DOHH2 (cell line): ENCODE measurements at regions not wholly inside any gene's neighbourhood (a gene's known extent, or its start where the extent isn't known, plus 50 kb on each side); places are given as distances from the start of the nearest gene placed in this dataset.

ENCODE experiments used
- H3F3A ChIP-seq: fragments of 200-600 bp; sonication (generic), shearing (Covaris generic); 2 replicates; pipeline ENCODE4 v1.6.0; 2016; ENCODE audit warnings: antibody characterized with exemption, mild to moderate bottlenecking; ENCODE audit not compliant: control insufficient read depth, insufficient read depth
- H3K27ac ChIP-seq: fragments of 200-600 bp; sonication (generic); 2 replicates; pipeline ENCODE4 v1.5.1; 2014; ENCODE audit warnings: low read depth, mild to moderate bottlenecking, low read length, moderate library complexity
- H3K27me3 ChIP-seq: fragments of 200-600 bp; sonication (generic); 2 replicates; pipeline ENCODE4 v1.6.1; 2014; ENCODE audit warnings: mild to moderate bottlenecking, low read length, mixed read lengths; ENCODE audit not compliant: control insufficient read depth
- H3K36me3 ChIP-seq: fragments of 200-600 bp; sonication (generic); 2 replicates; pipeline ENCODE4 v1.6.1; 2014; ENCODE audit warnings: mild to moderate bottlenecking, low read length, moderate library complexity, mixed read lengths; ENCODE audit not compliant: control insufficient read depth
- H3K4me1 ChIP-seq: fragments of 200-600 bp; sonication (generic); 2 replicates; pipeline ENCODE4 v1.6.1; 2014; ENCODE audit warnings: mild to moderate bottlenecking, low read length, mixed read lengths; ENCODE audit not compliant: control insufficient read depth
- H3K4me2 ChIP-seq: fragments of 200-600 bp; sonication (generic); 2 replicates; pipeline ENCODE4 v1.6.0; 2014; ENCODE audit warnings: mild to moderate bottlenecking, low read length, moderate library complexity
- H3K4me3 ChIP-seq: fragments of 200-600 bp; sonication (generic); 2 replicates; pipeline ENCODE4 v1.5.1; 2014; ENCODE audit warnings: mild to moderate bottlenecking, low read length, mixed read lengths
- H3K79me2 ChIP-seq: fragments of 200-600 bp; sonication (generic); 2 replicates; pipeline ENCODE4 v1.6.1; 2014; ENCODE audit warnings: mild to moderate bottlenecking, low read length, mixed read lengths; ENCODE audit not compliant: control insufficient read depth
- H3K9me2 ChIP-seq: fragments of 200-600 bp; sonication (generic); replicated peaks from 2 replicates; pipeline ENCODE4 v1.6.1; 2014; ENCODE audit warnings: mild to moderate bottlenecking, low read length, mixed read lengths; ENCODE audit not compliant: control insufficient read depth
- H3K9me3 ChIP-seq: fragments of 200-600 bp; sonication (generic); 2 replicates; pipeline ENCODE4 v1.6.1; 2014; ENCODE audit warnings: antibody characterized with exemption, low read length, mixed read lengths; ENCODE audit not compliant: control insufficient read depth, insufficient read depth
- H4K20me1 ChIP-seq: fragments of 200-600 bp; sonication (generic); 2 replicates; pipeline ENCODE4 v1.6.0; 2014; ENCODE audit warnings: low read depth, mild to moderate bottlenecking, antibody characterized with exemption, low read length, moderate library complexity; ENCODE audit not compliant: control insufficient read depth, insufficient read depth
- EZH2phosphoT487 ChIP-seq: fragments of 200-600 bp; sonication (generic); IDR thresholded peaks from 2 replicates; pipeline ENCODE4 v1.6.1; 2017; ENCODE audit warnings: borderline replicate concordance, mild to moderate bottlenecking, antibody characterized with exemption, low read length, moderate library complexity, mixed read lengths
- TF ChIP-seq, protein P1 (sequence below): fragments of 200-600 bp; sonication (generic); IDR thresholded peaks from one replicate; pipeline ENCODE4 v1.5.1; 2014; ENCODE audit warnings: antibody characterized with exemption, mild to moderate bottlenecking, low read depth, low read length; ENCODE audit not compliant: poor library complexity, severe bottlenecking

DNA sequence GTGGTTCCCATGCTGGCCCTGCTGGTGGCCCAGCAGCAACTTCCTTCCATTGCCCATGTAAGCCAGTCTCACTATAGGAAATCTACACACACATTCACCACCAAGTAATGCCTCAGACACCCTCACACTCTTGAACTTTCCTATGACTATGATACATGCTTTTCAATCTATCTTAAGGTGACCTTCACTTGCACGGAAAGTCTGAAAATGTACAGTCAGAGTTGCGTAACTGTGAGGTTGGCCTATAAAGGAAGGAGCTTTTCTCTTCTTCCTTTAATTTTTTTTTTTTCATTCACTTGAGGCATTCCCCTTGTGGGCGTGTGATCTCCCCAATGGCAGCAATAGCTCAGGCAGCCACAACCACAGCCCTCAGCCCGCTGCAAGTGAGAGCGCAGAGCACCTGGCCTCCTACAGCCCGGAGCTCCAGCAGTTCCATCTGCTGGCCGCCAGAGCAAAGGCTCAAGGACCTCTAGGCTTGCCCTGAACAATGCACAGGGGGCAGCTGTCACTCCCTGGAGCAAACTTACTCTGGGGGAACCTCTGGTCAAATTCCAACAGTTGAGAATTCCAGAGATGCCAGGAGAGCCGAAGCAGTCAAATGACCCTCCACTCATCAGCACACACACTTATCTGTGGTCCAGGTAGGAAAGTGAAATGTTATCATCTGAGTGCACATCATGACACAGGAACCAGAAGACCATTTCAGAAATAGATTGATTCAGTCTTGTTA, 123.1 kb upstream of the ADO start:
- Histone ChIP-seq H3K9me2 (no peaks in the 10 kb centered on the region), H3K4me2 (peak overlapping the region; percentile 3; the same call in 1 of the 2 replicates), H3K36me3 (no peaks in the 10 kb centered on the region), H3K4me1 (peaks cover 20% of the 10 kb centered on the region), H3F3A (peaks cover 4% of the 10 kb centered on the region; the same call in 1 of the 2 replicates), H3K79me2 (no peaks in the 10 kb centered on the region), H3K9me3 (no peaks in the 10 kb centered on the region), H3K4me3 (no peak overlapping the region), H3K27ac (no peak overlapping the region), H4K20me1 (no peaks in the 10 kb centered on the region), H3K27me3 (no peaks in the 10 kb centered on the region)
- no peak for TF ChIP-seq EZH2phosphoT487
- TF ChIP-seq, protein P1, sequence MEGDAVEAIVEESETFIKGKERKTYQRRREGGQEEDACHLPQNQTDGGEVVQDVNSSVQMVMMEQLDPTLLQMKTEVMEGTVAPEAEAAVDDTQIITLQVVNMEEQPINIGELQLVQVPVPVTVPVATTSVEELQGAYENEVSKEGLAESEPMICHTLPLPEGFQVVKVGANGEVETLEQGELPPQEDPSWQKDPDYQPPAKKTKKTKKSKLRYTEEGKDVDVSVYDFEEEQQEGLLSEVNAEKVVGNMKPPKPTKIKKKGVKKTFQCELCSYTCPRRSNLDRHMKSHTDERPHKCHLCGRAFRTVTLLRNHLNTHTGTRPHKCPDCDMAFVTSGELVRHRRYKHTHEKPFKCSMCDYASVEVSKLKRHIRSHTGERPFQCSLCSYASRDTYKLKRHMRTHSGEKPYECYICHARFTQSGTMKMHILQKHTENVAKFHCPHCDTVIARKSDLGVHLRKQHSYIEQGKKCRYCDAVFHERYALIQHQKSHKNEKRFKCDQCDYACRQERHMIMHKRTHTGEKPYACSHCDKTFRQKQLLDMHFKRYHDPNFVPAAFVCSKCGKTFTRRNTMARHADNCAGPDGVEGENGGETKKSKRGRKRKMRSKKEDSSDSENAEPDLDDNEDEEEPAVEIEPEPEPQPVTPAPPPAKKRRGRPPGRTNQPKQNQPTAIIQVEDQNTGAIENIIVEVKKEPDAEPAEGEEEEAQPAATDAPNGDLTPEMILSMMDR: peak; percentile 56

DNA sequence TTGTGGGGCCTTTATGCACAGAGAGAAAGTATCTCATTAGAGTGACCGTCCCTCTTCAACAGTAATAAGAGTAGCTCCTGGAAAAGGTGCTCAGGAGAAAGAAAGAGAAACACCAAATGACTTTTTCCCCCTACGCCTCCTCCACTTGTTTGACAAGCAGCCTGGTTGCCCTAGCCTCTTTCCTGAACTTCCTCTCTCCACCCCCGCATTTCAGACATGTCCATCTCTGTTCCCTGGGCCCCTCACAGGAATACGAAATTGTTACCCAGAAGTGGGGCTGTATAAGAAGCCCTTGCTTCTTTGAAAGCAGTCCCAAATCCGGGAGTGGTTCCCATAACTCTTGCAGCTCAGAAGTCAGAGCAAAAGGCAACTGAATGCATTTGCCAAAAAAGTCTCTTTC, 119.6 kb upstream of the ADO start:
- Histone ChIP-seq H3K27ac (no peak overlapping the region), H3K4me1 (peaks cover 35% of the 10 kb centered on the region), H3K9me2 (no peaks in the 10 kb centered on the region), H3K4me3 (no peak overlapping the region), H3K9me3 (peaks cover 8% of the 10 kb centered on the region; the same call in 1 of the 2 replicates), H3K79me2 (no peaks in the 10 kb centered on the region), H3F3A (peaks cover 4% of the 10 kb centered on the region; the same call in 1 of the 2 replicates), H3K4me2 (no peak overlapping the region), H4K20me1 (no peaks in the 10 kb centered on the region), H3K27me3 (no peaks in the 10 kb centered on the region), H3K36me3 (no peaks in the 10 kb centered on the region)
- TF ChIP-seq EZH2phosphoT487: no peak
- TF ChIP-seq, protein P1: no peak

DNA sequence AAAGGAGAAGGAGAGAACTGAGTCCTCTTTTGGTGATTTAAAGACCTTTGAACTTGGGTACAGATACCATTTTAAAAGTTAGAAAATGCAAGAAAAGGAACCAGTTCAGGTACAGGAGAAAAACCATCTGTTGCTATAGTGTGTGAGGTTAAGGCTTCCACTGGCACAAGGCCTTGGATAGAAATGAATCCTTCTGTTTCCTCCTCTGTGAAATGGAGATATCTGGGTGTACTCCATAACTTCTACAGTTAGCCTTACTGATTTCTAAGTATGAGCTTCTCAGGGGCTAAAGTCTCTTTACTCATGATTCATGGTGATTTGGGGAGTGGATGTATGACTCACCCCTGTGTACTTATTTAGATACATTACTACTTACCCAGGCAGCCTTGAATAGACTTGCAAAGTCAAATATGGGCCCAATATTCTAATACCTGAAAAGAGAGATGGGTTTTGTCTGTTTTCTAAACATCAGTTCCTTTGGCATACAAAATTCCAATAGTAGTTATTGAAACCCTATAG, 117.2 kb upstream of the ADO start:
- no peak overlapping the region for H3K4me2 ChIP-seq
- no peaks in the 10 kb centered on the region for H3K79me2 ChIP-seq
- H4K20me1 ChIP-seq: no peaks in the 10 kb centered on the region
- H3K4me3 ChIP-seq: no peak overlapping the region
- H3K36me3 ChIP-seq: no peaks in the 10 kb centered on the region
- no peaks in the 10 kb centered on the region for H3K27me3 ChIP-seq
- H3K4me1 ChIP-seq: peaks cover 42% of the 10 kb centered on the region
- H3K9me3 ChIP-seq: peaks cover 8% of the 10 kb centered on the region; the same call in 1 of the 2 replicates
- peaks cover 4% of the 10 kb centered on the region; the same call in 1 of the 2 replicates for H3F3A ChIP-seq
- no peak overlapping the region for H3K27ac ChIP-seq
- no peaks in the 10 kb centered on the region for H3K9me2 ChIP-seq
- TF ChIP-seq, protein P1: no peak
- no peak for TF ChIP-seq EZH2phosphoT487
